ENCODE measurements at regions not wholly inside any gene's neighbourhood (a gene's known extent, or its start where the extent isn't known, plus 50 kb on each side); places are given as distances from the start of the nearest gene placed in this dataset.

- TF ChIP-seq CTCF (IDR thresholded peaks at IDR 0.05; ENCODE audit: low read depth, low read length): no peak
These were observed 75.7 kb downstream of the ZC3H11B start for GRCh38 chr1:219537223-219537631.

DNA sequence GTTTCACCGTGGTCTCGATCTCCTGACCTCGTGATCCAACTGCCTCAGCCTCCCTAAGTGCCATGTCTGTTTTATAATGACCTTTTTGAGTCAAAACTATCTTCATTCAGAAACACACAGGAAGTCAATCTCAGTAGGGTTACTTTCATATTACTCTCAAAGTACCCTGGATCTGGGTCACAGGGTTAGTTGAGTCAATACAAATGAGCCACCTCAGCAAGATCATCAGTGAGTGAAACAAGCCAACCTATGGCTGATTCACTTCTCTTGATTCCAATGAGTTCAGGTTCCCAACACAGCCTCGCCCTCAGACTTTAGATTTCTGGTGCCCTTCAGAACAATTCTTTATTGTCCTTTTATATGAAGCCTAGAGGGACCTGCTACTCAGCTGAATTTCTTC lies 76.9 kb downstream of the ZC3H11B start:
- no peak for DNase-seq (ENCODE audit: extremely low read depth, low read depth)
- no peak for TF ChIP-seq CTCF (IDR thresholded peaks at IDR 0.05; ENCODE audit: low read depth, low read length)

More at GRCh38 chr1:219537223-219537631, 75.7 kb downstream of the ZC3H11B start:
- DNase-seq (ENCODE audit: extremely low read depth, low read depth): no peak

GRCh38 chr1:219534991-219535390 lies 77.9 kb downstream of the ZC3H11B start:
- no peak for DNase-seq (ENCODE audit: extremely low read depth, low read depth)
- TF ChIP-seq CTCF (IDR thresholded peaks at IDR 0.05; ENCODE audit: low read depth, low read length): no peak

DNA sequence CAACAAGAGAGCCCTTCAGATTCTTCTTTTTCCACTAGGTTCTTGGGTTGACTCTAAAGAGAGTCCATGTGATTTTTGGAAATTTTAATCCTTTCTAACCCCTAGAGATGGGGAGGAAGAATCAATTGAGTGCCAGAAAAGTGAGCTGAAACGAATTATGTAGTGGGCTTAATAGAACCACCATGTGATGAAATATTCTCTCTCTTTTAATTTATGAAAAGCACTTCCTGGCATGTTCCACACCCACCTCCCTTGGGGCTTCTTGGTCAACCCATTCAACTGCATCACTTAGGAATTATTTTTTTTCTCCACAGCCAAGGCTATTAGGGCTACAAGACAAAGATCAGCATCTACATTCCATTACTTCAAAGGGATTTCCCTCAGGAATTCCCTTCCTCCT lies 79.6 kb downstream of the ZC3H11B start:
- TF ChIP-seq CTCF (IDR thresholded peaks at IDR 0.05; ENCODE audit: low read depth, low read length): no peak
- DNase-seq (ENCODE audit: extremely low read depth, low read depth): no peak

GRCh38 chr1:219529116-219529515 lies 83.8 kb downstream of the ZC3H11B start:
- no peak for TF ChIP-seq CTCF (IDR thresholded peaks at IDR 0.05; ENCODE audit: low read depth, low read length)
- no peak for DNase-seq (ENCODE audit: extremely low read depth, low read depth)

- TF ChIP-seq CTCF (IDR thresholded peaks at IDR 0.05; ENCODE audit: low read depth, low read length): no peak
These were observed 84.3 kb downstream of the ZC3H11B start for GRCh38 chr1:219528633-219529032.

DNA sequence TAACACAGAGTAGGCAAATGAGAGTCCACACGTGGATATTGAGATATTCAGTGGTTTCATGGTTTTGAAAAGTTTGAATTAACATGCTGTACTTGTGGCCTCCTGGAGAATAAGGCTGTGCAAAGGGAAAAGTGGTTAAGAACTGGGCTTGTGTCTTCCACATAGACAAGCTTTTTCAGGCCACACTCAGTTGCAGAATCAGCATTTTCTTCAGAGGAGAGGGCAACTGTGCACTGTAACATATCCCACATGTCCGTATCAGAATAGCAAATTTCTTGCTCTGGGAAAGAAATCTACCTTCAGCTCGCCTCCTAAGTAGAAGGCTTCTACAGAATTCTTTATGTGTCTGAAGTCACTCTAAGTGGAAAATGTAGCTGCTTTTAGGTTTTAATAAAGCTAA lies 84.9 kb downstream of the ZC3H11B start:
- TF ChIP-seq CTCF (IDR thresholded peaks at IDR 0.05; ENCODE audit: low read depth, low read length): no peak

More at GRCh38 chr1:219528633-219529032, 84.3 kb downstream of the ZC3H11B start:
- no peak for DNase-seq (ENCODE audit: extremely low read depth, low read depth)

More for the DNA sequence above, 84.9 kb downstream of the ZC3H11B start:
- DNase-seq (ENCODE audit: extremely low read depth, low read depth): no peak

All from AG09319 (cell line).